ENCODE measurements at regions not wholly inside any gene's neighbourhood (a gene's known extent, or its start where the extent isn't known, plus 50 kb on each side); places are given as distances from the start of the nearest gene placed in this dataset.
"Not testable (repeated sequence)": the region's sequence is repeated elsewhere in the genome, so short reads cannot be mapped to it uniquely, and the experiment has no call there.

DNA sequence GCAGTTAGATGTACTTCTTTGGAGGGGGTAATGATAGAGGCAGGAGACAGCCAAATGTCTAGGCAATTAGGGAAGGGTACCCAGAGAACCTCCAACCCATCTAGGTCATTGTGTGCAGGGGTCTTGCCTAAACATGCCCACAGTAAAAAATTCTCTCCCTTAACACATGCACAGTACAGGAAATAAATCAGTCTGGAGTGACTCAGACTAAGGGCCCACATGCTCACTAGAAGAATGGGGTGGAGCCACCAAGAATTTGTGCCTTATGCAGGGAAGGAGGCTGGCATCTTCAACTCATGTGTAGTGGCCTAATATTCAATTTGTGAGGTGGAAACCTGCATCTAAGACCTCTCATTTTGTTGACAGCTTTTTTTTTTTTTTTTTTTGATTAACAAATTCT, 945.3 kb upstream of the GRIA3 start:
- DNase-seq, result no peak

DNA sequence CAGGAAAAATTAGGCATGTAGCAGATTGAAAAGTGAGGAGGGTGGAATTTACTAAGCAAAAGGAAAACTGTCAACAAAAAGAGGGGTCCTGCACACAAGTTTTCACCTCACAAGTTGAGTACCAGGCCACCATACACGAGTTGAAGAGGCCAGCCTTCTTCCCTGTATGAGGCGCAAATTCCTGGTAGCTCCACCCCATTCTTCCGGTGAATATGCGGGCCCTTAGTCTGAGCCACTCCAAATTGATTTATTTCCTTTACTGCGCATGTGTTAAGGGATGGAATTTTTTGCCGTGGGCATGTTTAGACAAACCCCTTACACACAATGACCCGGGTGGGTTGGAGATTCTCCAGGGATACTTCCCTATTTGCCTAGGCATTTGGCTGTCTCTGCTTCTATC, 942.1 kb upstream of the GRIA3 start:
- DNase-seq, result no peak

DNA sequence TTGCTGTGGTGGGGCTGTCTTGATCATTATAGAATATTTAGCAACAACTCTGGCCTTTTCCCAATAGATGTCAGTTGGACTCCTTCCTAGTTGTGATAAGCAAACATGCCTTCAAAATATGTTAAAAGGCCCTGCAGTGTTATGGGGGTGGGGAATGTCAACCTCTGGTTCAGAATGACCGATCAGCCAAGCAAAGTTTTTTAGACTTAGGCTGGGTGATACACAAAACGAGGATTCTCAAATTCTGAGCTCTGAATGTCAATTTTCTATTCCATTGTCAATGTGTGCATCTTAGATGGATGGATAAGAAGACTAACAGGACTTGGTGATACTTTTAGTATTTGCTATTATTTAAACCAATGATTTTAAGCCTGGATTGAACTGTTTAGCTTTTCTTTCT, 940.0 kb upstream of the GRIA3 start:
- no peak for DNase-seq

DNA sequence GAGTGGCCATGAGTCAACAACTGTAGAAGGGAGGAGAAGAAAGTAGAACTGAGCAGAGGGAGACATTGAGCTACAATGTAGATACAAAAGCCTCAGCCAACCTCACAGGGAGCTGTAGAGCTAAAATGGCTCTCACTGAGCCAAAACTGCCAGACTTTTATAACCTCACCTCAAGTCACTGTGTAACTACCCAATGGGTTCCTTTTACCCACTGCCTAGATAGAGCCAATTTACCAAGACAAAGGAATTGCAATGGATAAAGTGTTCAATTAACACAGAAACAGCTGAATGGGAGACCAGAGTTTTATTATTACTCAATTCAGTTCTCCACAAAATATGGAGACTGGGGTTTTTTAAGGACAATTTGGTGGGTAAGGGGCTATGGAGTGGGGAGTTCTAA, 938.9 kb upstream of the GRIA3 start:
- no peak for DNase-seq

DNA sequence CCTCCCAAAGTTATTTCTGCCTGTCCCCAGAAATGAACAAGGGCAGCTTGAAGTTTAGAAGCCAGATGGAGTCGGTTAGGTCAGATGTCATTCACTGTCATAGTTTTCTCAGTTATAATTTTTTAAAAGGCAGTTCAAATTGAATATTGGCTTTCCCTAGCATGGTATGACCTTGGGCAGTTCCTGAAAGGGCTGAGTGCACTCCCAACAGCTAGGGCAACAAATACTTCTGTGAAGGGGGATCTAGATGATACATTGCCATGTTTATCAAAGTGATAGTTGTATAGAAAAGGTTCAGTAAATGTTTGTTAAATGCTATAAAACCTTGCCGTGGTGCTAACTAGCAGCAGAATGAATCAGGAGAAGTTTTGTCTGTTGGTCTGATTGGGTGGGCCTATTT, 938.1 kb upstream of the GRIA3 start:
- DNase-seq, result no peak

DNA sequence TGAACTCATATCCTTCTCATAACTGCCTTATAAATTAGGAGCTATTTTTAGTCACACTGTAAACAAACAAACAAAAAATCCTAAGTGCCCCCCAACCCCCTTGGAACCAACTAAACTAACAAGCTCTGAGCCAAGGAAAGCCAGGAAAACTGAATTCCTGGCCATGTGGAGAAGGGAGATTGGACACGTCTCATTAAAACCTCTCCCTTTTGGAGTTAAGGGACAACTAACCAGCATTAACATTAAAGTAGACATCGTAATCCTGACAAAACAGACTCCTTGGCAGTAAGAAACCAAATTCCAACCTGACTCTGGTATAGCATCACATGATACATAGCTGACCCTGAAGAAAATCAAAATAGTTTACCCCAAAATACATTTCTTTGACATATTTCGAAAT, 937.1 kb upstream of the GRIA3 start:
- DNase-seq, result no peak

DNA sequence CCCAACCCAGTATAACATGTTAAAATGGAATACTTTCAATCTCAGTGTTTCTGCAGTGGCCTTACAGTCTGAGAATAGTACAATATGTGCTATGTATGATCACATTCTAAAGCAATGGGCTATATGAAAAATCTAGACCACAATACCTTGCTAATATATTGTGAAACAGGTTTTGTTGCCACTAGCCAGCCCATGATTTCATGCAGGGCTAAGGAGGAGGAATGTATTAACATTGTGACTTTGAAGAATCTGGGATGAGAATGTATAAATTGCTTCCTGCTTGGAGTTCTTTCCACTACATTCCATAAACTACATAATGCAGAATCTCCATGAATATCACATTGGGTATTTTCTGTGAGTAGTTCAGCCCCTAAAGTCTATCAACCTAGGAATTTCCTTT, 935.4 kb upstream of the GRIA3 start:
- DNase-seq, result no peak

DNA sequence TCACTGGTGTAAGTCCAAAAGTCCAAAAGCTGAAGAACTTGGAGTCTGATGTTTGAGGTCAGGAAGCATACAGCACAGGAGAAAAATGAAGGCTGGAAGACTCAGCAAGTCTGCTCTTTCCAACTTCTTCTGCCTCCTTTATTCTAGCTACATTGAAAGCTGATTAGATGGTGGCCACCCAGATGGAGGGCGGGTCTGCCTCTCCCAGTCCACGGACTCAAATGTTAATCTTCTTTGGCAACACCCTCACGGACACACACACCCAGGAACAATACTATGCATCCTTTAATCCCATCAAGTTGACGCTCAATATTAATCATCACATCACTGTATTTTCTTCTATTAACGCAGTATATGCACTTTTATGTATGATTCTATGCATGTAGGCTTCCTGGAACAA, 931.6 kb upstream of the GRIA3 start:
- no peak for DNase-seq

DNA sequence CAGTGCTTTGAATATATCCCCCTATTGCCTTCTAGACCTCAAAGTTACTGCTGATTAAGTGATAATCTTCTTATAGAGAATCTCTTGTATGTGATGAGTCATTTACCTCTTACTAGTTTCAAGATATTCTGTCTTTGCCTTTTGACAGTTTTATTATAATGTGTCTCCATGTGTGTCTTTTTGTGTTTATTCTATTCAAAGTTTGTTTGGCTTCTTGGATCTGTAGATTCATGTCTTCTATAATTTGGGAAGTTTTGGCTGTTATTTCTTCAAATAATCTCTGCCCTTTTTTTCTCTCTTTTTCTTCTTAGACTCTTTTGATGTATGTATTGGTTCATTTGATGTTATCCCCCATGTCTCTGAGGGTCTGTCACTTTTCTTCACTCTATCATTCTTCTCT, 915.7 kb upstream of the GRIA3 start:
- DNase-seq, result no peak

DNA sequence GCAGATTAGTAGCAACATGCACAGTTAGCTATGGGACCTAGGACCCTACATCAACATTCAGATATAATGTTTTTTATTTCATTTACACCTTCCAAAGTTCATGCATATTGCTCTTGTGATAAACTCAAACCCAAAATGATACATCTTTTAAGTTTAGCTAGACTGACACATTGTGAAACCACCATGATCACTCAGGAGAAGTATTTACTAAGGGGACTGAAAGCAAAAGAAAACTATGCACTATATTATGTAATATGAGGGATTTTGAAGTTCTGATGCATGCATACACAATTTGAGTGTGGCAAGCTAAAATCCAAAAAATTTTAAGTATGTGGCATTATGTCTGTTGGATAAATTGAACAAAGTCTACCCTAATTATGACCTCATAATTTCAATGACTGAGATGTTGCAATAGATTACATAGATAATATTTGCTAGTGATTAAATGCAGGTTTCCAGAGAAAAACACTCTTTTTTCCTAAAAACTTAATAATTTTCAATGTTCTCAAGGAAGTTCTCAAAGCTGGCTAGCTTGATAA, 914.8 kb upstream of the GRIA3 start:
- DNase-seq, result no peak

DNA sequence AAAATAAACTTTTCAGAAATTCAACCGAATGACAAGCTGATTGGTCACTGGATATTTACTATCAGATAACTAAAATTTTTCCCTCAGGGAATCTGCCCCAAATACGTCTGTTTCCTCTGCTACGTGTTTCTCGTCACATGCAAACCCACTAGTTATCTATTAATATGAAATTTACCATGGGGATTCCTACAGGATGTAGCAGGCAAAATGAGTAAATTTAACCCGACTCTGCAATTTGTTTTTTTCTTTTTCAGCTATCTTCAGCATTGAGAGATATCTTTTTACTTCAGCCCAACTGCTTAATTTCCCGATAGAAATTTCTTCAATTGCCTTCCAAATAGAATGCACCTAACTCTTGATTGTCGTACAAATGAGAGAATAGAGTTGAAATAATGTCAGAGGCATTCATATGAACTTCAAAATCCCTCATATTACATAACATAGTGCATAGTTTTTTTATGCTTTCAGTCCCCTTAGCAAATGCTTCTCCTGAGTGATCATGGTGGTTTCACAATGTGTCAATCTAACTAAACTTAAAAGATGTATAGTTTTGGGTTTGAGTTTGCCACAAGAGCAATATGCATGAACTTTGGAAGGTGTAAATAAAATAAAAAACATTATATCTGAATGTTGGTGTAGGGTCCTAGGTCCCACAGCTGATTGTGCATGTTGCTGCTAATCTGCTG, 913.1 kb upstream of the GRIA3 start:
- DNase-seq, result no peak

DNA sequence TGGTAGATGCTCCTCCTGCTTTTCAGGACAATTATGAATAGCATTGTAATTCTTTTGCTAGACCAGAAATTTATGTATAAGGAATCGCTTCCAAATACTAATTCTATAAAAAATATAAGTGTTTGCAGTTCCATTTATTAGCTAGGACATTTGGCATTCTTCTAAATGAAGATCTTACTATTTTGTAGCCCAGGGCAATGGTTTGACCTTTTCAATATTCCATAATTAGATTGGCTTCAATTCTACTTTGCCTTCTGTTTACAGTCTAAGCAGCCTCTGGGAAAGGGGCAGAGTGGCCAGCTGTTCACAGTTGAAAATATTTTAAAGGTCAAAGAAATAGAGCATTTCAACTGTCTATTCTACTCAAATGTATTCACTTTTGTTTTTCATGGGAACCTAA, 912.1 kb upstream of the GRIA3 start:
- DNase-seq, result no peak

DNA sequence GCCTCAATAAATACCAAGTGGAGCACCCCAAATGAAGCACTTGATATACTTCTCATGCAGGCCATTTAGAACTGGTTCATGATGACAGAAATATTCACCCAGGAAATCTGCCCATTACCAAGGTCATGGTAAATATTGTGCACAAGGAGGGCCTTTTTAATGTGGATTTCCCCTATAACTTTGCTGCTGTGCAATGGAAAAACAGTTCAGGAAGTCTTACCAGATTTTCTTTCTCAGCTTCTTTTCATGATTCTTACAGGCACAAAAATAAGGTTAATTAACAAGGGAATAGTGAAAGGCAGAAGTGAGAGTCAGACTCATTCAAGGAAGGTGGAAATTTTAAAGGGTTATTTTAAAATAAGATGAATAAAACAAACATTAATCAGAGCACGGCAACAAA, 904.3 kb upstream of the GRIA3 start:
- DNase-seq, result no peak

DNA sequence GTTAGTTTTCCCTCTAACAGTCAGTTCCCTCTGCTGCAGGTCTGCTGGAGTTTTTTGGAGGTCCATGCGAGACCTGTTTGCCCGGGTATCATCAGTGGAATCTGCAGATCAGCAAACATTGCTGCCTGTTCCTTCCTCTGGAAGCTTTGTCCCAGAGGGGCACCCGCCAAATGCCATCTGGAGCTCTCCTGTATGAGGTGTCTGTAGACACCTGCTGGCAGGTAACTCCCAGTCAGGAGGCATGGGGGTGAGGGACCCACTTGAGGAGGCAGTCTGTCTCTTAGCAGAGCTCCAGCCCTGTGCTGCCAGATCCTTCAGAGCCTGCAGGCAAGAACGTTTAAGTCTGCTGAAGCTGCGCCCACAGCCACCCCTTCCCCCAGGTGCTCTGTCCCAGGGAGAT, 884.3 kb upstream of the GRIA3 start:
- DNase-seq, result not testable (repeated sequence)

DNA sequence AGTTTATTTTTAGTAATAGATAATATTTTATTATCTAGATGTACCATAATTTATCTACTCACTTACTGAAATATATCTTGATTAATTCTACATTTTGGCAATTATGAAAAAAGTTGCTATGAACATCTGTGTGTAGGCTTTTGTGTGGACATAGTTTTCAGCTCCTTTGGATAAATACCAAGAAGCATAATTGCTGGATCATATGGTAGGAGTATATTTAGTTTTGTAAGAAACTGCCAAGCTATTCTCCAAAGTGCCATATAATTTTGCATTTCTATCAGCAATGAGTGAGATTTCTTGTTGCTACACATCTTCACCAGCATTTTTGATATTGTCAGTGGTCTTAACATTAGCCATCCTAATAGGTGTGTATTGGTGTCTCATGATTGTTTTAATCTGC, 882.6 kb upstream of the GRIA3 start:
- no peak for DNase-seq

DNA sequence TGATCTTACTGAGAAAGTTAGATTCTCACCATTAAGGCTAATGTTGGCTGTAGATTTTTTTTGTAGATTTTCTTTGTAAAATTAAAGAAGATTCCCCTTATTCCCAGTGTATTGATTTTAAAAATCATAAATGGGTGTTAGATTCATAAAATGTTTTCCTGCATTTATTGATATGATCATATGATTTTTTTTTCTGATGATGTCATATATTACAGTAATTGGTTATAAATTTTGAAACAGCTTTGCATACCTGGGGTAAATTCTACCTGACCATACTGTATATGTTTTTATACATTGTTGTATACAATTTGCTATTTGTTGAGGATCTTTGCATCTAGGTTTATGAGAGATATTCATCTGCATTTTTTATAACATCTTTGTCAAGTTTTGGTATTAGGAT, 880.3 kb upstream of the GRIA3 start:
- DNase-seq, result no peak

DNA sequence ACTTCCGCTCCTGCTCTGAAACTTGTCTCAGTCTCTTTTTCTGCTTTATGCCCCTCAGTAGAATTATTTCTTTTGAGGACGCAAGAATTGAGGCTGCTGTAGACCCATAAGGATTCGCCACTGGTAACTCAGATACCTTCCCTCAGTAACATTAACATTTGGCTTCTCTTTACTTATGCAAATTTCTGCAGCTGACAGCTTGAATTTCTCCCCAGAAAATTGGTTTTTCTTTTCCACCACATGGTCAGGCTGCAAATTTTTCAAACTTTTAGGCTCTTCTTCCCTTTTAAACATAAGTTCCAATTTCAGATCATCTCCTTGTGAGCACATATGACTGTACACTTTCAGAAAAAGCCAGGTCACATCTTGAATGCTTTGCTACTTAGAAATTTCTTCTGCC, 839.3 kb upstream of the GRIA3 start:
- DNase-seq, result no peak

DNA sequence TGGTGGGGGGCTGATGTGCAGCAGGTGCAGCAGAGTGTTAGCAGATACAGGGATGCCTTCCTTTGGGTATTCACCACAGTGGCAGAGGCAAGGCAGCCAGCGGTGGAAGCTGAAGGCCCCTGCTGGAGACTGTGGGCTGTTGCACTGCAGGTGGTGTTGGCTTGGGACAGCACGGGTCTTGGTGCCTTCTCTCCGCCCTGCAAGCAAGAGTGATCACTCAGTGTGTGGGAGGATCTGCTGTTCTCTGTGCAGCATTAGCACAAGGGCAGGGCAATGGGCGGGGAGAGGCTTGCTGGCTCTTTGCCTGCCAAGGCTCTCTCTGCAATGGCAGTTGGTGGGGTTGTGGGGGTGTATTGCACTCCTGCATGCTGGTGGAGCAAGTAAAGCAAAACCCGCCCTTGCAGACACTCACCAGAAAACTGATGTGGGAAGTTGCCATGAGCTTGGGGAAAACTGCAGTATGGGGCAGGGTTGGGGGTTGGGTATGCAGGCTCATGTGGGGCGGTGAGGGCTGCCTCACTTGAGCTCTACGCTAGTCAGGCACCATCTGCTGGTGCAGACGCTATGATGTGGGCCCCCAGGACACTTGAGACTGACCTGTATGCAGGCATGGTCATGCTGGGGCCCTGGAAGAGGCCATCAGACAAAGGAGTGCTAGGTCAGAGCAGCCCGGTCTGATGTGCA, 820.8 kb upstream of the GRIA3 start:
- no peak for DNase-seq

DNA sequence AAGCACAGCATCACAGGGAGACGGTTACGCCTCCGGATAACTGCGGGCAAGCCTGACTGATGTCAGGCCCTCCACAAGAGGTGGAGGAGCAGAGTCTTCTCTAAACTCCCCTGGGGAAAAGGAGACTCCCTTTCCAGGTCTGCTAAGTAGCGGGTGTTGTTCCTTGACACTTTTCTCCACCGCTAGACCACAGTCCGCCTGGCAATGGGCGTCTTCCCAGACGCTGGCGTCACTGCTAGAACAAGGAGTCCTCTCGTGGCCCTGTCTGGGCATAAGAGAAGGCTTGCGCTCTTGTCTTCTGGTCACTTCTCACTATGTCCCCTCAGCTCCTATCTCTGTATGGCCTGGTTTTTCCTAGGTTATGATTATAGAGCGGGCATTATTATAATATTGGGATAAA, 808.5 kb upstream of the GRIA3 start:
- not testable (repeated sequence) for DNase-seq

DNA sequence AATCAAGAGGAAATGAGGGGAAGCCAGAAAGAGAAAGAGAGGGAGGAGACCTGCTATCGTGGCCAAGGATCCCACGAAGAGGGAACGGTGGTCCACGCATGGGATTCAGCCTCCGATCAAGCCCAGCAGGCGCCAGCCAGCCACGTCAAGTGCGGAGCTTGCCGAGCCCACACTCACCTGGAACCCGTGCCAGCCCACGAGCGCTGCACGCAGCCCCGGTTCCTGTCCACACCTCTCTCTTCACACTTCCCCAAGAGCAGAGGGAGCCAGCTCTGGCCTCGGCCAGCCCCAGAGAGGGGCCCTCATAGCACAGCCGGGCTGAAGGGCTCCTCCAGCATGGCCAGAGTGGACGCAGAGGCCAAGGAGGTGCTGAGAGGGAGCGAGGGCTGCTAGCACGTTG, 795.1 kb upstream of the GRIA3 start:
- DNase-seq, result no peak

DNA sequence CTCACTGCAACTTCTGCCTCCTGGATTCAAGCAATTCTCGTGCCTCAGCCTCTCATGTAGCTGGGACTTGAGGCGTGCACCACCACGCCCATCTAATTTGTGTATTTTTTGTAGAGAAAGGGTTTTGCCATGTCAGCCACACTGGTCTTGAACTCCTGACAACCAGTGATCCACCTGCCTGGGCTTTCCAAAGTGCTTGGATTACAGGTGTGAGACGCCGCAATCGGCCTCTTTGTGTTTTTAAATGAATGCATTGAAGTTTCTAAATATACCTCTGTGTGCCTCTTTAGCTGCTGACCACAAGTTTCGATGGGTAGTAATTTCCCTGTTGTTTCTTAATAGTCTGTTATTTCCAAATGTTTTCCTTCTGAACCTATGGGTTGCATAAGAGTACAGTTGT, 765.3 kb upstream of the GRIA3 start:
- no peak for DNase-seq

DNA sequence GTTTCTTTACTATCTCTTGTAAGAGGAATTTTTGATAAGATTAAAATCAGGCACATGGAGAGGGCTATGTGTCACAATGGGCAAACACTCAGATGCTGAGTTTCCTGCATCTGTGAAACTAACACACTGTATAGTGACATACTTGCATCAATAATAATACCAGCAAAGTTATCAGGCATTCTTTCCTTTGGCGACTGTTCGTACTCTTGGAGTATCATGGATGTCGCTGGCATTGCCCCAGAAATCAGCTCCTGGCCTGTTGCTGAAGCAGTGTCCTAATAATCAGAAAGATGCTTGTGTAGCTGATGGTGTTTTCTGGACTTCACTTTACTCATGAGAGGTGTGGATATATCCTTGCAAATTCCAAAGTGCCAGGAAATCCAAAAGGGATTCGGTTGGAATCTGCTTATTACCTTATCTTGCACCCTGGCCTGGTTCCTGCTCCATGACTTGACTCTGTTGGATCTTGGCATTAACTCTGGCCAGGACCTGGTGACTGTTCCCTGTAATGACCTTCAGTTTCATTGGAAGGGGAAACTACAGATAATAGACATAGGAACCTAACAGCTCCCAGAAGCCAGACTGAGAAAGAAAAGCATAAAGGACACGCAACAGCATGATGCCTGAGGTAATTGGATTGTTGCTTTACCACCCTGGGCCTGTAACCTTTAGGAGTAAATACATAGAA, 762.5 kb upstream of the GRIA3 start:
- DNase-seq, result no peak

DNA sequence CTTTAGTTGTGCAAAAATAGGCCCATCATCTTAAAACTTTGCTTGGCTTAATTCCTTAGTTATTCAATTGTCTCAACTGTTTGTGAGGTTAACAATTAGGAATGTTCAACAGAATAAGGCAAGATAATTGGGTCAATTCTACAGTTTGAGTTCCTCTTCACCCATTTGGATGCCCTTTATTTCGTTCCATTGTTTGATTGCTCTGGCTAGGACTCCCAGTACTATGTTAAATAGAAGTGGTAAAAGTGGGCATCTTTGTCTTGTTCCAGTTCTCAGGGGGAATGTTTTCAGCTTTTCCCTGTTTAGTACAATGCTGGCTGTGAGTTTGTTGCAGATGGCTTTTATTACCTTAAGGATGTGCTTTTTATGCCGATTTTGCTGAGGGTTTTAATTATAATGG, 761.5 kb upstream of the GRIA3 start:
- no peak for DNase-seq

DNA sequence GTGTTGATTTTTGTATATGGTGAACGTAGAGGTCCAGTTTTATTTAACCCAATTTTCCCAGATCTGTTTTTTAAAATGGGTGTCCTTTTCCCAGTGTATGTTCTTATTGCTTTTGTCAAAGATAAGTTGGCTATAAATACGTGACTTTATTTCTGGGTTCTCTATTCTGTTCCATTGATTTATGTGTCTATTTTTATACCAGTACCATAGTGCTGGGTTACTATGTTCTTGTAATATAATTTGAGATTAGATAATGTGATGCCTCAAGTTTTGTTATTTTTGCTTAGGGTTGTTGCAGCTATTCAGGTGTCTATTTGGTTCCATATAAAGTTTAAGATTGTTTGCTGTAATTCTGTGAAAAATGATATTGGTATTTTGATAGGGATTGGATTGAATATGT, 749.1 kb upstream of the GRIA3 start:
- DNase-seq, result no peak
